CD4-positive, alpha-beta T cell treated with Interleukin-6 at 100 ng/mL for 8 hours (primary cell): ENCODE measurements at regions not wholly inside any gene's neighbourhood (a gene's known extent, or its start where the extent isn't known, plus 50 kb on each side); places are given as distances from the start of the nearest gene placed in this dataset.
"Not testable (repeated sequence)": the region's sequence is repeated elsewhere in the genome, so short reads cannot be mapped to it uniquely, and the experiment has no call there.

ENCODE experiments used
- DNase-seq: peaks from one replicate; pipeline ENCODE4 v3.0.0-alpha.2; 2020; ENCODE audit warnings: mixed read lengths, low spot score

GRCh38 chr2:16035747-16036745, 95.7 kb downstream of the MYCN start:
- no peak for DNase-seq

- DNase-seq = no peak
These were observed 94.8 kb downstream of the MYCN start for GRCh38 chr2:16034975-16035746.

- no peak for DNase-seq
These were observed 94.0 kb downstream of the MYCN start for GRCh38 chr2:16034151-16034974.

GRCh38 chr2:16033032-16033293, 92.6 kb downstream of the MYCN start:
- DNase-seq = no peak

- DNase-seq = no peak
These were observed 92.1 kb downstream of the MYCN start for GRCh38 chr2:16032282-16033031.

GRCh38 chr2:16031848-16032159, 91.5 kb downstream of the MYCN start:
- DNase-seq = no peak

GRCh38 chr2:16031058-16031847, 90.9 kb downstream of the MYCN start:
- DNase-seq = no peak

GRCh38 chr2:16030206-16031057, 90.1 kb downstream of the MYCN start:
- DNase-seq = no peak

GRCh38 chr2:16028644-16029043, 88.3 kb downstream of the MYCN start:
- DNase-seq = no peak

- DNase-seq = no peak
These were observed 86.6 kb downstream of the MYCN start for GRCh38 chr2:16026816-16027501.

- no peak for DNase-seq
These were observed 85.7 kb downstream of the MYCN start for GRCh38 chr2:16025876-16026640.

- no peak for DNase-seq
These were observed 85.0 kb downstream of the MYCN start for GRCh38 chr2:16025211-16025875.

- DNase-seq = not testable (repeated sequence)
These were observed 84.3 kb downstream of the MYCN start for GRCh38 chr2:16024628-16025027.

- no peak for DNase-seq
These were observed 83.4 kb downstream of the MYCN start for GRCh38 chr2:16023506-16024360.

GRCh38 chr2:16022548-16023240, 82.3 kb downstream of the MYCN start:
- DNase-seq = no peak

GRCh38 chr2:16021611-16022363, 81.4 kb downstream of the MYCN start:
- no peak for DNase-seq
